ENCODE measurements at regions not wholly inside any gene's neighbourhood (a gene's known extent, or its start where the extent isn't known, plus 50 kb on each side); places are given as distances from the start of the nearest gene placed in this dataset.

GRCh38 chr9:82144803-82145202 lies 156.2 kb downstream of the SPATA31D1 start:
- TF ChIP-seq CTCF (IDR thresholded peaks at IDR 0.05) (no peak), POLR2A (IDR thresholded peaks at IDR 0.05) (no peak)

Data from esophagus squamous epithelium (tissue), 4 donors.